HG03280 (cell line): ENCODE measurements at regions not wholly inside any gene's neighbourhood (a gene's known extent, or its start where the extent isn't known, plus 50 kb on each side); places are given as distances from the start of the nearest gene placed in this dataset.

Experiments
- ATAC-seq: cut with Tn5 transposase; IDR thresholded peaks from one replicate; pipeline ENCODE4 v1.9.1; 2021; ENCODE audit warnings: mild to moderate bottlenecking, moderate library complexity; ENCODE audit not compliant: unreplicated experiment

DNA sequence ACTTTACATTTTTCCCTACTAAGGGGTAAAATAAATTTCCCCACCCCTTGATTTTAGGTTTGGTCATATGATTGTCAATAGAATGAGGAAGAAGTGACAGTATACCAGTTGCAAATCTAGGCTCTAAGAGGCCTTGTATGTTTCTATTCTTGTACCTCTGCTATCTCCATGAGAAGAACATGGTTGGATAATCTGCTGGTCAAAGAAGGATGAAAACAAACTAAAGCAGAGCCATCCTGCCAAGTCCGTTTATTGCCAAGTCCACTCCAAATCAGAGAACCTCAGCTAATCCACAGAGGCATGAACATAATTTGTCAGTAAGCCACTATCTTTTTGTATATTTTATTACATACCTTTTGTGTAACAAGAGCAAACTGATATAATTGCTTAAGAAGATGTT is 98.0 kb downstream of the CRPPA start:
- no peak for ATAC-seq

DNA sequence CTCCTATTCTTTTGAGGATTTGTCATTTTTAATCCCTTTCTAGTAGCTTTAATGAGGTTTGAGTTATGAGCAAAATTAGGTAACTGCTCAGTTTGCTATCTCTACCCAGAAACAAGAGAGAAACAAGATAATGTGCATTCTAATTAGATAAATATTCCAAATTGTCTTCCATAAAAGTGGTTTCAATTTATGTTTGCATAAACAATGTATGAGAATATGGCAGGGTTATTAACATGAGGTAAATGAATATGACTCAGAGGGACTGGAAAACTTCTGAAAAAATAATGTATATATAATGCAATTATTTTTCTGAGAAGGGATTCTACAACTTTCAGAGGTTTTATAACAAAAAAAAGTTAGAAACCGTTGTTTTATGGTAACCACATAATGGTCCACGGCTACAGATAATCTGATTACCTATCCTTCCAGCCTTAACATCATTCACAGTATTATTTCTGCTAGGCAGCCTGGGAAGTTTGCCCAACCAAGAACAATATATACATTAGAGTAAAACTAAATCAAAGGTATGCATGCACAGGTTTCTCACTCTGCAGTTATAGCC is 101.2 kb downstream of the CRPPA start:
- no peak for ATAC-seq

DNA sequence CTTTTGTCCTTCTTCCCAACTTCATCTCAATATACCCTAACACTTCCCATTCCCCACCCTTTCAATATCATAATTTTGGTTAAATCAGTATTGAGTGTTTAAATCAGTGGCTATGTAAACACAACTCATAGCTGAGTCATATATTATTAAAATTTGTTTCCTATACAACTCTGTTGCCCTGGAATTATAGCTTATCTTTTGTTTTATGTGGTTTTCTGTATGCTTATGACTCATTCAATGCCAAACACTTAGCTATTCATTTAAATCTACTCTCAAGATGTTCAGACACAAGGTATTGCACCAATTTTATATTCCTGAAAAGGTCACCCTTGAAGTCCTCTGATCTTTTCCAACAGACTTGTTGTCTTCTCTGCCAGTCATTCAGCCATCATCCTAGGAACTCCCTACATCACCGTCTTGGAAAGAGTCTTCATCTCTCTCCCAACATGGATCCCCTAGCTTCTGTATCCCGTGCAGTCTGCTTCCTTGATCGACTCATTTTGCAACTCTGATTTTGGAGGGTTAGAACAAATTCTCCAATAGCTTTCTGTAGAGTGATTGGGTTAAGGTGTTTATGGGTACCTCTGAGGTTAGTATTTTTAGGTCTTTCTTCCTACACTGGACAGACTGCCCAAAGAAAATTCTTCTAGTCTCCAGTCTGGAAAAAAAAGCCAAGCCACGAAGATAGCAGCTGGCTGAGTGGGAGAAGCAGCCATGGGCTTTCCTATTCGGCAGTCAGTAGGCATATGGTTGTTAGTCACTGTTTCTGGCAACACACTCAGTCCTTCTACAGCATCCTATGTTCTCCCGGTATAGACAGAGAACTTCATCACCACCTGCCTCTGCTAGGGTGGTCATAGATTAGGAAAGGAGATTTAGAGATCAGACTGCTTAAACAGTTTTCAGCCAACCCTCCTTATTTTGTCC is 102.1 kb downstream of the CRPPA start:
- no peak for ATAC-seq

DNA sequence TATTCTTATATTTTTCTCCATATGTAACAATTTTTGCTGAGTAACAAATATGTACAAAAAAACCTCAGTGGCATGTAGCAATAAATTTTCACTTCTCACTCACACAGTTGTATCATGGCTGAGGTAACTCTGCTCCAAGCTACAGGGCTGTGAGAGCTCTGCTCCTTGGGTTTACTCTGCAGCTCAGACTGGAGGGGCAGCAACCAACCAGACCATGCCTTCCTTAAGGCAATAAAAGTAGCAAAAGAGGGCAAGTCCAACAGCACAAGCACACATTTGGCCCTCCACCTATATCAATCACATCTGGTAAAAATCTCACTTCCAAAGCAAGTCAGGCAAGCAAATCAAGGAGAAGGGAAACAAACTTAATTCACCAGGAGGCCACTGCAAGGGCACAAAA is 102.9 kb downstream of the CRPPA start:
- no peak for ATAC-seq

DNA sequence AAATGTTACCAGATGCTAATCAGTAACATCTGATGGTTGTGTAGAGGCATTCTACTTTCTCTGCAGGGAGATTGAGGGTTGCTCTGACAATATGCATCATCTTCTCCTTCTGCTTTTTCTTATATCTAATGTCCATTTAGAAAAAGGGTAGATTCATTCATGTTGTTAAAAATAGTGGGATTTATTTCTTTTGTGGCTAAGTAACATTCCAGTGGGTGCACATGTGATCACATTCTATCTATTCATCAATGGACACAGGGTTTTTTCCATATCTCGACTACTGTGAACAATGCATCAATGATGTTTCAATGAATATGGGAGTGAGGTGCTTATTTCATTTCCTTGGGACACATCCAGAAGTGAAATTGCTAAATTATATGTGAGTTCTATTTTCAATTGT is 103.9 kb downstream of the CRPPA start:
- no peak for ATAC-seq

DNA sequence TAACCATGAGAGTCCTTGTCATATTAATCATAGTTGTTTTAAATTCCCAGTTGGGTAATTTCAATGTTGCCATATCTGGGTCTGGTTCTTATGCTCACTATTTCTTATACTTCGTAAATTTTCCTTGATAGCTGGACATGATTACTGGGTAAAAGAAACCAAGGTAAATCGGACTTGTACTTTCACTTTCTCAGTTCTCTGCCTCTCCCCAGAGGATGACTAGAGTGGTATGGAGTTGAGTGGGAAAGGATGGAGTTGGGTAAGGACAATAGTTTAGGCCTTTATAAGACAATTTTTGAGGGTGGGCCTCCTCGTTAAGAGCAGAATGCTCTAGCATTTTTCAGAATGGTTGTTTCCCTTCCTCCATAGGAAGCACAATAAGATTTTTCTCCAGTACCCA is 106.1 kb downstream of the CRPPA start:
- ATAC-seq, result no peak

DNA sequence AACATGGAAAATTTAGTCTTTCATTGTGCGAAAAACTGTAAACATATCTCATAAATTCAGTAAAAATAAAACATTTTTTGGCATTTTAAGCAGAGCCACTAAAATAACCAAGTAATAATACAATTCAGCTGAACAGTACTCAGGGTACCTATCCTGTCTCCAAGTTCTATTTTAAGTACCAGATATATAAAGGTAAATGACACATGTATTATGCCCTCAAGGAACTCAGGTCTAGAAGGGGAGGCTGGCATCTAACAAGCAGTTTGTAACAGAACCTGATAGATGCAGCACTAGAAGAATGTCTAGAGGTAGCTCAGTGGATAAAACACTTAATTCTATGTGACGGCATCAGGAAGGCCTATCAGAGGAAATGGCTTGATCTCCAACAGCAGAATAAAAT is 112.2 kb downstream of the CRPPA start:
- no peak for ATAC-seq

DNA sequence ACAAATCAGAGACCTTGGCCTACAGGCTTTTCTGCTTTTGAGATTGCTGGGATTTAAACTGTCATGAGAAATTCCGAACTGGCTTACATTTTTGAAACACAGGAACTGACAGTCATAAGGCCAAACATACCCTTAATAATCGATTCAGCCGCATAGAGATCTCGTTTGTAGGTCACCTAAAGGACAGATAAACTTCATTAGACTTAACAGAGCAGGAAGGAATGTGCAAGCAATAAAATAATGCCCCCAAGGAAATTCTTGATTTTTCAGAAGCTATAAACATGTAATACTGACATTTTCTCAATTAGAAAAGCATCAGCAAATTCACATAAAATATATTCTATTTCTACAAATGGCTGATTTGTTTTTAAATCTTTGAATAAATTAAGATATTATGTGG is 120.0 kb downstream of the CRPPA start:
- no peak for ATAC-seq

DNA sequence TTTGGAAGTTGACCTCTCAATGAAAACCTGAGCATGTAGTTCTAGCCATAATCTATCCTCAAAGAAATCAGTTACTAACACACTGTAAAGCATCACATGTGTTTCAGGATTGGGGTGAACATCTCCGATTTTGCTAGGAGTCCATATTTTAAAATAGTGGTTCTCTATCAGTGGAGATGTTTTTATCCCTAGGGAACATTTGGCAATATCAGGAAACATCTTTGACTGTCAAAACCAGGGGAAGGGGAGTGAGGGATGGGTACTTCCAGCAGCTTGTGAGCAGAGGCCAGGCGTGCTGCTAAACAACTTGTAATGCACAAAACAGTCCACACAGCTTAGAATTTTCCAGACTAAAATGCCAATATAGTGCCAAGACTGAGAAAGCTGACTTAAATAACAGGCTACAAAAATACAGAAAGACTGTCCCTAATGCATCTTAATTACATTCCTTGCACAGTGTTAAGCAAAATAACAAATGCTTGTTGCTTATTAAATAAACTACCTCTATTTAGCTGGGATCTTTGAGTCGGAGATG is 120.9 kb downstream of the CRPPA start:
- ATAC-seq, result no peak

DNA sequence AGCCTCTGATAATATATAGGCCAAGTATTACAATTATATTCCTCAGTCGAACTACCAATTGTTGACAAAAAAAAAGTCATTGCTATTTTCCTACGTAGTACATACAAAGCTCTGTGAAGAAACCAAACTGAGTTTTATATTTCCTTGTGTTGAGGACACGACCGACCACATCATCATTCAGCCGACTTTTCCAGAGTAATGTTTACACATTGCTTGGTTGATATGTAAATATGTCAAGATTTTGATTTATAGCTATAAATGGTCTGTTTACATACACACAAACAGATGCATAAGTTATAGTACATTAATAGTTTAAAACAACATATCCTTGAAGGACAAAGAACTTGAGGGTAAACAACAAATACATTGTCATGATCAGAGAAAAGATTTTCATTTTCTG is 121.5 kb downstream of the CRPPA start:
- ATAC-seq, result no peak

DNA sequence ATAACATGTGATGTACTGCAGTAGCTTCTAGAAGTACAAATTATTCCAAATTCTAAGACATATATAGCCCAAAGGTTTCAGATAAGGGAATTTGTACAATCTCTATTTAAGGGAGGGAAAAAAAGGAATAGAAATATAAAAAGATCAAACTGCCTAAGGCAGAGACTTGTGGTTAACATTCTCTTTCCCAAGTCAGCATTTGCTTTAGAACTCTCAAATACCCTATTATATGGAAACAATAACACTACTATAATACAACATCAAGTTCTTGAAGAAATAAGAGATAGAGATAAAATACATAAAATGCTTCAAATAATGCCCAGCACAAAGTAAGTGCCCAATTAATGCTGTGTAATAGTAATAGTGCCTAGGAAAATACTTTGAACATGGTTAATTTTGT is 123.1 kb downstream of the CRPPA start:
- no peak for ATAC-seq

DNA sequence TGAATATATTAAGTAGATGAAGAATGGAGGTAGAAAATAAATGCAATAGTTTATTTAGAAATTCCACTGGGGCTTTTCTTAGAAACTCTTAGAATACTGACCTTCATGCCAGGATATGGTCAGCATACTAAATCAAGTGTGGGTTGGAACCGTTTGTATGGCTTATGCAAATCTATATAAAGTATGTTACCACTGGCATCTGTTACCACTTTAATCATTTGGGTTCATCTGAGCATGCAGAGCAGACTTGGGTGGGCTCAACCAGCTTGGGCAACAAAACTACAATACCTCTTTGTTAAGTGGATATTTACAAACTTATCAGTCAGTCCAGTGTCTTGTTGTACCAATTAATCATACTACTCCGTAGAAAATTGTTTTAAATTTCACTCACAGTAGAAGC is 125.8 kb downstream of the CRPPA start:
- no peak for ATAC-seq

DNA sequence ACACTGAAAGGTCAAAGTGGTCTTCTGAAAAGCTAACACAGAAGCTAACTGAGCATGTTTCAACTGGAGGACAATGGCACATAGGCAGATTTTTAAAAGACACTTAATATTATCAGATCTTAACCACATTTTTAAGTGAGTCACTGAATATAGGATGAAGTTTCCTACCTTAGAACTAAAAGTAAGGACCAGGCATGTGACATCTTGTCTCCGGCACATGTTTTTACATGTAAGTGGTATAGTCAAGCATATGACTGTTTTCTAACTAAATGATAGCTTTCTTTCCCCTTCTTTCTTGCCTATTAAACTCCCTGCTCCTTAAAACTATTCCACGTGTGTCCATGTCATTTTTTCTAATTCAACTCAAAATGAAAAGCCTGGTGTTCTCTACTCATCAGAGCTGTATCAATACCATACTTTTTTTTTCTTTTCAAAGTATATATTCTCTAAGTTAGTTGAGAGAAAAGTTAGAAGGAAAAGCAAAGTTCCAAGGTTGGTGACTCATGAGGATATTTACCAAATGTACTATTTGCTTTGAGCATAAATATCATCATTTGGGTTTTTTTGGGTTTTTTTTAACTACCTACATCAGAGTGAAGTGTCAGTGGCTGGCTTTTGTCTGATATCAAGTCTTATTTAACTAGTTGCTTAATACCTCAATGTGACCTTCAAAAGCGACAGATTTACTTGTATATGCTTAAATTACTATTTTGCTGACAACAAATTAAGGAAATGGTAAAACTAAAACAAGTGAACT is 127.5 kb downstream of the CRPPA start:
- ATAC-seq, result no peak

DNA sequence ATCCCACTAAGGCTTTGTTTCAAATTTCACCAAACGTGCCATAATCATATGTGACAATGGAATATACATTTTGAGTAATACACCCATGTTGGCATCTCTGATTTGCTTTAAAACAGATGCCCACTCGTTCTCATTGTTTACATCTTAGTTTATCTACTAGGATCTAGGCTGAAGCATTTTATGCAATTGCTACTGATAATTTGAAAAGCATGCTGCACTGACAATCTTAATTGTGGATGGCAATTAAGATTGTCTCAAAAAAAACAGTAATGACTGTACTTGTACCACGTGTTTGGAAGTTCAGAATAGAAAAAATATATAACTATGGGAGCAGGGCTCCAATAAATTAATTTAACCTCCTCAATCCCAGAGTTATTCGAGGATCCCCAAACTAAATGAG is 136.8 kb downstream of the CRPPA start:
- no peak for ATAC-seq

DNA sequence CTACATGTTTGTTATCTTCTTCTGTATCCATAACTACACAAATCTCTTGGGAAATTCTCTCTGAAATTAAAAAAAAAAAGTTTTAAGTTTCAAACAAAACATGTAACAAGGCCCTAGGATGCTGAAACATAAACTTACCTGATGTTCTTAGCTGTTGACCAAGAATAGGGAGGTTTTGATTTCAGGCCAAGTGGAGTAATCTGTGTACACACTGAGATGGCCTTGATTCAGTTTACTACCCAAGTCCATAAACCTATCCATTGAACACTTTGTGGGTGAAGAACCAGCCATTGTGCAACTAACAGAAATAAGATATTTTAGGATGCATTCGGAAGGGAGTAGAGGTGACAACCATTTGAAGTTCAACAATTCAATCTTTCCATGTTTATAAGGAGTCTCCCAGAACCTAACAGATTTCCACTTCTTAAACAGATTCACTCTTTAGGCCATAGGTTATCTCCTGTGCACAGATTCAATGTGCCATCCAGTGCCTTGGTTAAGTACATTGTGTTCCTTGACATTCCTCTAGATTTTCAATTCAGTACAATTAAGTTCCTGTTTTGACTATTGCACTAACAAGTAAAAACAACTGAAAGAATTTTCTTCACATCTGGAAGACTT is 143.1 kb downstream of the CRPPA start:
- ATAC-seq, result no peak

DNA sequence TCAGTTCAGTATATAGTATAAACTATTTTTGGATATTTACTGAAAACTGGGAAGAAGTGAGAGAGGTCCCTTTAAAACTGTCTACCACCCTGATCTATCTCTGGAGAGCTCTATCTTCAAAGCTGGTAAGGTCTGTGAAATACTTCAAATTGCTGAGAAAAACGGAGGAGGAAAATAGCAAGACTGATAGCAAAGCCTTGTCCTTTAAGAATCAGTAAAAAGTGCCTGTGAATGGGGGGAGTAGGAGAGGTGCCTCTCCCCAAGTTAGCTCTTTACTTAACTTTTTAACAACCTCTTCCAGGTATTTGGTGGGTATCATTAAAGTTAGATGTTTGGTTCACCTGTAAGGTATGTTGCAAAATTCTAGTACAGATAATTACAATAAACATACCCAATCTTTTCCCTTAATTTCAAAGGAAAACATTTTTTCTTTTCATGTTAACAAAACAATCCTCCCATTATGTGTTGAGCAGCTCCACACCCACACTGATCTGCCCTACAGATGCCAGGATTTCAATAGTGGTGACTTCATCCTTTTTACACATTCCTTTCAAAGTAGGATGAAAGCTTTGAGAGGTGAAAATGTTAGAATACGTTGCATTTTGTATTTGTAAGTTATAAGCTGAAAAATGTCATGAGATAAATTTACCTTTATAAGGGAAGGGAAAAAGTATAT is 149.2 kb downstream of the CRPPA start:
- no peak for ATAC-seq

DNA sequence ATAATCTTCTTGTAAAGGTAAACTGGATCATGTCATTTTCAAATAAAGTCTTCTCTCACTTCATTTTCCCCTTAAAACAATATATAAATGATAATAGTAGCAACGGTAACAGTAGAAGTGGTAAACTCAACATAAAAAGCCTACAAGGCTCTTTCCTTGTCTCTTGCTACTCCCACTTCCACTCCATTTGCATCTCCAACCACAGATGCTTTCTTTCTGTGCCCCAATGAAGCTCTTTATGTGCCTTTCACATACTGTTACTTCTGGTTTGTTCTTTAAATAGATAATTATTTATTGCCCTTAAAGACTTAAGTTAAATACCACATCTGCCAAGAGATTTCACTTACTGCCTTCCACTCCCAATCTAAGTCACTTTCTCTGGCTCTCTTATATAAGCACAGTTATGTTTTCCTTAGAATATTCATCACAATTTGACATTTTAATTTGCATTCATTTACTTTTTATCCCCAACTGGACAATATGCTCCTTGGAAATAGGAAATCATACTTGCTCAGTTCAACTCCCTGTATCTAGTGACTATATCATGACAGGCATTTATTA is 149.9 kb downstream of the CRPPA start:
- no peak for ATAC-seq

DNA sequence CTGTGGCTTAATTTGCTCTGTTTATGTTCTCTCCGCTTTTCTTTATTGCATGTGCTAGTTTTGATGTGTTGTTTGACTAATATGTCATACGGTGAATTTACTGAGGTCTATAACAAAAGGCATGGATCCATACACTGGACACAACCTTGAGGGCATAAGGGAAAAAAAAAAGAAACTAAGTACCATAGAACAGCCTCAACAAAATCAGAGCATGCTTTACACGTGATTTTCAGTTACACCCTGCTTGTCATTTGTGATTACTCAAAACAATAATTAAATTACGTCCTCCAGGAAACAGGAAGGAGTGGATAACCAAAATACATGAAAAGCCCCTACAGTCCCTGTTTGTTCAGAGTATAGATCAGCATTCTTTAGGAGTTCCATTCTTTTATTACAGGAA is 150.5 kb downstream of the CRPPA start:
- ATAC-seq, result no peak

DNA sequence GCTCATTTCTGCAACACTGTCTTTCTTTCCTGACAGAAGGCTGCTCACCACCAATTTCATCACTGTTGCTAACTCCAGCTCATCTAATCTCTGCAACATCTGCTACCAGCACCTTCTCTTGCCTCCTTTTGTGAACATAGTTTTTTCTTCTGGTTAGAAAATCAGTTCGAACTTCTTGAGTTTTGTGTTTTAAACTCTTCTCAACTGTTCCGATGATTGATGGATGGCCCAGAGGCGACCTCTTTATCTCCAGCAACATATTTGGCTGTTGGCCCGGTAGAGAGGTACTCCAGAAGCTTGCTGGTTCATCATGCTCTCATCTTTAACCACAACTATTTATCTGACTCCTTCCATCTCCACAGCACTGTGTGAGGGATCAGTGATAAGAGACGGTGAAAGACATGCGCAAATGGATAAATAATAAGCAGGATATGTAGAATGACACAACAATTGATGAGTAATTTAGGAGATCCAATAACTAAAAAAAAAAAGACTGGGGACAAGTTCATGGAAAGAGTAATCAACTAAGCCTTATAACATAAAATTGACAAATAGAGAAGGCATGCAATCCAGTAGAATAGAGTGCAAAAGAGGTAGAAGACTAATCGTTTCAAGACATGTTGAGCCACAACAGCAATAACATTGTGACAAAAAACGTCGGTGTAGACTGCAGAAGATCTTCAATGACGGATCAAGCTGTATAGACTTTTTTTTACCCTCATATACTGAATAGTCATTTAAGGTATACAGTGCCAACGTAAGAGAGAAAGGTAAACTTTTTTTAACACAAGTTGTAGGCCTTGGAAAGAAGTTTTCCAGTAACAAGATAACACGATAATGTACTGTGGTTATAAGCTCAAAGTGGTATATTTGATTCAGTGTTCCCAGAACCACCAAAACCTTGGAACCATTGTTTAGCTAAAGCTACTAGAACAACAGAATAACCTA is 152.2 kb downstream of the CRPPA start:
- no peak for ATAC-seq
